H1 (cell line): ENCODE measurements at regions not wholly inside any gene's neighbourhood (a gene's known extent, or its start where the extent isn't known, plus 50 kb on each side); places are given as distances from the start of the nearest gene placed in this dataset.

ENCODE experiments used
- CHD1 ChIP-seq: IDR thresholded peaks from 2 replicates; pipeline ENCODE4 v1.6.1; 2012; ENCODE audit warnings: low read depth, low read length, improper control_type of control experiment
- EZH2 ChIP-seq: fragments of 200-600 bp; sonication (generic); IDR thresholded peaks from 2 replicates; pipeline ENCODE4 v1.7.1; 2012; ENCODE audit warnings: low read depth, mild to moderate bottlenecking, moderate library complexity, low read length, inconsistent platforms; ENCODE audit not compliant: severe bottlenecking
- KDM5A ChIP-seq: fragments of 200-600 bp; IDR thresholded peaks from 2 replicates; pipeline ENCODE4 v1.7.1; 2012; ENCODE audit warnings: mild to moderate bottlenecking, low read length, inconsistent platforms, mixed read lengths
- RFX5 ChIP-seq: IDR thresholded peaks from 2 replicates; pipeline ENCODE4 v1.6.1; 2011; ENCODE audit warnings: low read depth, low read length, improper control_type of control experiment, borderline replicate concordance
- YY1 ChIP-seq: IDR thresholded peaks from 2 replicates; pipeline ENCODE4 v1.6.1; 2011; ENCODE audit warnings: low read depth, mild to moderate bottlenecking, low read length
- ZNF274 ChIP-seq: IDR thresholded peaks from 2 replicates; pipeline ENCODE4 v1.7.0; 2012; ENCODE audit warnings: low read length, borderline replicate concordance; ENCODE audit errors: extremely low read depth
- TF ChIP-seq, protein P1 (sequence below): IDR thresholded peaks from 2 replicates; pipeline ENCODE4 v1.6.1; 2012; ENCODE audit warnings: inconsistent platforms
- TF ChIP-seq, protein P2 (sequence below), 3 experiments: IDR thresholded peaks; 1 replicate in 2 of 3; 2 replicates in 1 of 3; pipeline versions ENCODE4 v1.5.1 to v1.6.1; 2011; ENCODE audit warnings: low read length in 3 of 3, mild to moderate bottlenecking in 3 of 3, inconsistent platforms in 2 of 3, low read depth in 1 of 3, moderate library complexity in 1 of 3; ENCODE audit not compliant: insufficient read depth in 1 of 3; ENCODE audit errors: control extremely low read depth in 1 of 3

DNA sequence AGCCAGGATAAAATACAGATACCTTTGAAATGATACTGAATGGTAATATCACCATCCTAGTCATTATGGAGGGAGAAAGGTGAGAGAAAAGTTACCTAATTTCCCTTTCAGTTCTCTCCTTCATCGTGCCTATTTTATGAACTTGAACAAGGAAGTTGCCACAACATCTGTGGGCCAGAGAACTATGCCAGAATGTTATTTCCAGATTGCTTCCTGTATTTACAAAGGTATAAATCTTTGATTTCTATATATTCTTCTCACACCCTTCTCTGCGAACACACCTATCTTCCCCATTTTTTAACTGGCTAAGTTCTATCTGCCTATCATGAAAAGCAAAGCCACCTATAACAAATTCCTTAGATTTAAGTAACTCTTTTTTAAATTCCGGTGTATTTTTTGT lies 163.6 kb upstream of the GRM7 start:
- TF ChIP-seq YY1 (no peak), ZNF274 (no peak), CHD1 (no peak), EZH2 (no peak), RFX5 (no peak), KDM5A (no peak)
- TF ChIP-seq, protein P1, sequence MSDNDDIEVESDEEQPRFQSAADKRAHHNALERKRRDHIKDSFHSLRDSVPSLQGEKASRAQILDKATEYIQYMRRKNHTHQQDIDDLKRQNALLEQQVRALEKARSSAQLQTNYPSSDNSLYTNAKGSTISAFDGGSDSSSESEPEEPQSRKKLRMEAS = no peak
- TF ChIP-seq, protein P2, sequence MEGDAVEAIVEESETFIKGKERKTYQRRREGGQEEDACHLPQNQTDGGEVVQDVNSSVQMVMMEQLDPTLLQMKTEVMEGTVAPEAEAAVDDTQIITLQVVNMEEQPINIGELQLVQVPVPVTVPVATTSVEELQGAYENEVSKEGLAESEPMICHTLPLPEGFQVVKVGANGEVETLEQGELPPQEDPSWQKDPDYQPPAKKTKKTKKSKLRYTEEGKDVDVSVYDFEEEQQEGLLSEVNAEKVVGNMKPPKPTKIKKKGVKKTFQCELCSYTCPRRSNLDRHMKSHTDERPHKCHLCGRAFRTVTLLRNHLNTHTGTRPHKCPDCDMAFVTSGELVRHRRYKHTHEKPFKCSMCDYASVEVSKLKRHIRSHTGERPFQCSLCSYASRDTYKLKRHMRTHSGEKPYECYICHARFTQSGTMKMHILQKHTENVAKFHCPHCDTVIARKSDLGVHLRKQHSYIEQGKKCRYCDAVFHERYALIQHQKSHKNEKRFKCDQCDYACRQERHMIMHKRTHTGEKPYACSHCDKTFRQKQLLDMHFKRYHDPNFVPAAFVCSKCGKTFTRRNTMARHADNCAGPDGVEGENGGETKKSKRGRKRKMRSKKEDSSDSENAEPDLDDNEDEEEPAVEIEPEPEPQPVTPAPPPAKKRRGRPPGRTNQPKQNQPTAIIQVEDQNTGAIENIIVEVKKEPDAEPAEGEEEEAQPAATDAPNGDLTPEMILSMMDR (IDR thresholded peaks at IDR 0.05; ENCODE audit: control extremely low read depth in 1 of 3, insufficient read depth in 1 of 3, low read depth in 1 of 3, low read length in 3 of 3) = no peak
